SHP77 (cell line): ENCODE measurements at regions not wholly inside any gene's neighbourhood (a gene's known extent, or its start where the extent isn't known, plus 50 kb on each side); places are given as distances from the start of the nearest gene placed in this dataset.

Experiments
- DNase-seq, 2 experiments: peaks; one replicate each; lab custom pipeline; 2025; lab: John Stamatoyannopoulos, UW

- no peak for DNase-seq
Measured at GRCh38 chr11:41861838-41862237, 402.4 kb upstream of the LRRC4C start.

- DNase-seq: no peak
Measured at GRCh38 chr11:41866525-41866924, 407.1 kb upstream of the LRRC4C start.

- DNase-seq: no peak
Measured at GRCh38 chr11:41868606-41869005, 409.2 kb upstream of the LRRC4C start.

- DNase-seq: no peak
Measured at GRCh38 chr11:41872426-41872825, 413.0 kb upstream of the LRRC4C start.

GRCh38 chr11:41872870-41873269, 413.4 kb upstream of the LRRC4C start:
- DNase-seq: no peak

GRCh38 chr11:41878095-41878494, 418.6 kb upstream of the LRRC4C start:
- no peak for DNase-seq

- DNase-seq: no peak
Measured at GRCh38 chr11:41879214-41879613, 419.8 kb upstream of the LRRC4C start.

GRCh38 chr11:41895081-41895480, 435.6 kb upstream of the LRRC4C start:
- no peak for DNase-seq

GRCh38 chr11:41897991-41898390, 438.5 kb upstream of the LRRC4C start:
- DNase-seq: no peak

- DNase-seq: no peak
Measured at GRCh38 chr11:41917900-41918299, 458.4 kb upstream of the LRRC4C start.

- DNase-seq: no peak
Measured at GRCh38 chr11:41920374-41920773, 460.9 kb upstream of the LRRC4C start.

- DNase-seq: no peak
Measured at GRCh38 chr11:41921746-41922390, 462.4 kb upstream of the LRRC4C start.

GRCh38 chr11:41926339-41926738, 466.9 kb upstream of the LRRC4C start:
- DNase-seq: no peak

GRCh38 chr11:41935241-41935640, 475.8 kb upstream of the LRRC4C start:
- no peak for DNase-seq

GRCh38 chr11:41935795-41936194, 476.3 kb upstream of the LRRC4C start:
- no peak for DNase-seq

GRCh38 chr11:41943656-41944055, 484.2 kb upstream of the LRRC4C start:
- DNase-seq: no peak

- DNase-seq: peak in 1 of 2 experiments; percentile 0
Measured at GRCh38 chr11:41947392-41947791, 487.9 kb upstream of the LRRC4C start.

- DNase-seq: no peak
Measured at GRCh38 chr11:41950470-41951143, 491.2 kb upstream of the LRRC4C start.

GRCh38 chr11:41954034-41954433, 494.6 kb upstream of the LRRC4C start:
- no peak for DNase-seq

- DNase-seq: no peak
Measured at GRCh38 chr11:41955066-41955465, 495.6 kb upstream of the LRRC4C start.

- no peak for DNase-seq
Measured at GRCh38 chr11:41955635-41956400, 496.4 kb upstream of the LRRC4C start.

- DNase-seq: no peak
Measured at GRCh38 chr11:41963406-41963805, 504.0 kb upstream of the LRRC4C start.

- DNase-seq: no peak
Measured at GRCh38 chr11:41970681-41971080, 511.2 kb upstream of the LRRC4C start.
